ENCODE measurements at regions not wholly inside any gene's neighbourhood (a gene's known extent, or its start where the extent isn't known, plus 50 kb on each side); places are given as distances from the start of the nearest gene placed in this dataset.

GRCh38 chr4:124227981-124228380 lies 484.6 kb downstream of the ANKRD50 start:
- DNase-seq (ENCODE audit: low read depth), result no peak

GRCh38 chr4:124230268-124230667 lies 482.3 kb downstream of the ANKRD50 start:
- DNase-seq (ENCODE audit: low read depth), result peak; percentile 1

- DNase-seq (ENCODE audit: low read depth), result no peak
These were observed 477.8 kb downstream of the ANKRD50 start for GRCh38 chr4:124234771-124235170.

- DNase-seq (ENCODE audit: low read depth), result no peak
These were observed 468.7 kb downstream of the ANKRD50 start for GRCh38 chr4:124243671-124244366.

- DNase-seq (ENCODE audit: low read depth), result no peak
These were observed 459.5 kb downstream of the ANKRD50 start for GRCh38 chr4:124253080-124253479.

GRCh38 chr4:124262211-124263179 lies 450.0 kb downstream of the ANKRD50 start:
- peak; percentile 83 for DNase-seq (ENCODE audit: low read depth)

GRCh38 chr4:124265701-124266100 lies 446.8 kb downstream of the ANKRD50 start:
- DNase-seq (ENCODE audit: low read depth), result no peak

- DNase-seq (ENCODE audit: low read depth), result no peak
These were observed 445.8 kb downstream of the ANKRD50 start for GRCh38 chr4:124266721-124267120.

GRCh38 chr4:124276461-124276860 lies 436.1 kb downstream of the ANKRD50 start:
- peak; percentile 41 for DNase-seq (ENCODE audit: low read depth)

GRCh38 chr4:124277691-124278090 lies 434.8 kb downstream of the ANKRD50 start:
- no peak for DNase-seq (ENCODE audit: low read depth)

- DNase-seq (ENCODE audit: low read depth), result peak; percentile 67
These were observed 434.1 kb downstream of the ANKRD50 start for GRCh38 chr4:124278477-124278876.

- DNase-seq (ENCODE audit: low read depth), result no peak
These were observed 432.8 kb downstream of the ANKRD50 start for GRCh38 chr4:124279741-124280140.

GRCh38 chr4:124282301-124282898 lies 430.1 kb downstream of the ANKRD50 start:
- DNase-seq (ENCODE audit: low read depth), result no peak

- no peak for DNase-seq (ENCODE audit: low read depth)
These were observed 423.6 kb downstream of the ANKRD50 start for GRCh38 chr4:124288706-124289486.

GRCh38 chr4:124290678-124291077 lies 421.9 kb downstream of the ANKRD50 start:
- DNase-seq (ENCODE audit: low read depth), result no peak

- no peak for DNase-seq (ENCODE audit: low read depth)
These were observed 417.1 kb downstream of the ANKRD50 start for GRCh38 chr4:124295413-124295812.

GRCh38 chr4:124304941-124305340 lies 407.6 kb downstream of the ANKRD50 start:
- DNase-seq (ENCODE audit: low read depth), result peak; percentile 33

- no peak for DNase-seq (ENCODE audit: low read depth)
These were observed 406.2 kb downstream of the ANKRD50 start for GRCh38 chr4:124306352-124306751.

GRCh38 chr4:124307143-124307542 lies 405.4 kb downstream of the ANKRD50 start:
- DNase-seq (ENCODE audit: low read depth), result no peak

- DNase-seq (ENCODE audit: low read depth), result no peak
These were observed 394.2 kb downstream of the ANKRD50 start for GRCh38 chr4:124318292-124318691.

GRCh38 chr4:124321364-124321763 lies 391.2 kb downstream of the ANKRD50 start:
- DNase-seq (ENCODE audit: low read depth), result no peak
